ENCODE measurements at regions not wholly inside any gene's neighbourhood (a gene's known extent, or its start where the extent isn't known, plus 50 kb on each side); places are given as distances from the start of the nearest gene placed in this dataset.

DNA sequence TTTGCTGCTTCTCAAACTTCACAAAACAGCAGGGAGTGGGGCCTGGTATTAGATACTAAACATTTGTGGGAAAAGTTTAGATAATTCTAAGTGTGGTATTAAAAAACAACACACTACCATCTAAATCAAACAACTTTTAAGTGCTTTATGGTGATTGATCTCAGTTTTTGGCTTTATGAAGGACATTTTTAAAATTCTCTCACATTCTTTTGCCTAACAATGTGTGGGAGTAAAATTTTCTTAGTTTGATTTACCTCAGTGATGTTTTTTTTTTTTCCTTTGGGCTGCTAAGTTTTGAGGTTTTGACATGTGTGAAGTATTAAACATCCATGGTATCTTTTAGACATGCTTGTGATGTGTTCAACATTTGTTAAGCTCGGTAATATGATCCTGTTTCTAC lies 116.2 kb downstream of the DISP1 start:
- POLR2A ChIA-PET (ENCODE audit: unreplicated experiment), result no interaction called here
- DNase-seq, result peak; percentile 16

More for the DNA sequence above, 116.2 kb downstream of the DISP1 start:
- no peaks in the 10 kb centered on the region for H3K79me1 ChIP-seq (ENCODE audit: low read depth in 1 of 2, low read length in 2 of 2)
- no peak overlapping the region for H2BK20ac ChIP-seq (ENCODE audit: low read depth, low read length)
- H3K36me3 ChIP-seq (ENCODE audit: control insufficient read depth, insufficient read depth, low read length), result no peaks in the 10 kb centered on the region
- dilution Hi-C loops (cut with HindIII; ENCODE audit: low sequenced_read_pairs, unreplicated experiment) (no loop called here), intact Hi-C loops (cut with micrococcal nuclease) (no loop called here), in situ Hi-C loops (cut with MboI; ENCODE audit: low sequenced_read_pairs) (no loop called here)
- H3K27me3 ChIP-seq (ENCODE audit: control insufficient read depth, insufficient read depth, low read length), result no peaks in the 10 kb centered on the region
- H2AK5ac ChIP-seq (ENCODE audit: low read depth, low read length), result no peak overlapping the region
- H2BK15ac ChIP-seq (ENCODE audit: low read depth, low read length), result no peak overlapping the region
- no TSS peak for BruUV-seq (replicated peaks)
- H3K56ac ChIP-seq (ENCODE audit: extremely low read depth, insufficient read depth, low read length), result no peak overlapping the region
- H3K4me3 ChIP-seq (ENCODE audit: insufficient read depth, low read depth, low read length), result no peak overlapping the region
- no peak overlapping the region for H3K14ac ChIP-seq (replicated peaks; ENCODE audit: low read depth, low read length)
- no peak overlapping the region for H4K5ac ChIP-seq (ENCODE audit: low read depth, low read length)
- H4K91ac ChIP-seq (ENCODE audit: insufficient read depth, low read depth, low read length), result no peak overlapping the region
- H3K23ac ChIP-seq (ENCODE audit: low read depth, low read length), result no peak overlapping the region
- CTCF ChIA-PET, result interaction anchor here (0.5 to 0.6 kb wide), 2 partner anchors 39 to 1534 kb away, joined by 3 to 9 read pairs; no protein-coding TSS in a partner anchor
- H3K4me2 ChIP-seq (ENCODE audit: low read depth, low read length), result no peak overlapping the region
- no peak for ATAC-seq (ENCODE audit: low read depth)
- no peak overlapping the region for H3K9ac ChIP-seq (ENCODE audit: low read depth, low read length)
- no peak overlapping the region for H2BK120ac ChIP-seq (ENCODE audit: low read depth, low read length)
- H4K20me1 ChIP-seq (ENCODE audit: insufficient read depth, low read length), result no peaks in the 10 kb centered on the region
- WGBS, 2 experiments (ENCODE audit: extremely low coverage in 2 of 2, insufficient read length in 1 of 2), result no CpG with 5 or more reads among the region's 1 CpG
- TF ChIP-seq CHD1 (IDR thresholded peaks at IDR 0.05; ENCODE audit: low read depth, low read length) (no peak), BHLHE40 (IDR thresholded peaks at IDR 0.05; ENCODE audit: low read depth, low read length) (no peak), FOS (IDR thresholded peaks at IDR 0.05; ENCODE audit: low read depth, low read length) (no peak), NFE2L2 (IDR thresholded peaks at IDR 0.05; ENCODE audit: low read depth, low read length) (no peak), CEBPB (IDR thresholded peaks at IDR 0.05; ENCODE audit: low read depth, low read length) (no peak), SMC3 (IDR thresholded peaks at IDR 0.05; ENCODE audit: low read depth, low read length) (no peak), MXI1 (IDR thresholded peaks at IDR 0.05; ENCODE audit: borderline replicate concordance, low read depth, low read length) (no peak), MAFK (IDR thresholded peaks at IDR 0.05; ENCODE audit: low read depth, low read length) (no peak), POLR2A (IDR thresholded peaks at IDR 0.05; ENCODE audit: low read depth, low read length) (no peak), RCOR1 (IDR thresholded peaks at IDR 0.05; ENCODE audit: insufficient replicate concordance, low read length) (no peak), RFX5 (IDR thresholded peaks at IDR 0.05; ENCODE audit: low read depth, low read length) (no peak), MAZ (IDR thresholded peaks at IDR 0.05; ENCODE audit: borderline replicate concordance, low read depth, low read length) (no peak), RAD21 (IDR thresholded peaks at IDR 0.05; ENCODE audit: low read length) (no peak)
- TF ChIP-seq, protein P1, sequence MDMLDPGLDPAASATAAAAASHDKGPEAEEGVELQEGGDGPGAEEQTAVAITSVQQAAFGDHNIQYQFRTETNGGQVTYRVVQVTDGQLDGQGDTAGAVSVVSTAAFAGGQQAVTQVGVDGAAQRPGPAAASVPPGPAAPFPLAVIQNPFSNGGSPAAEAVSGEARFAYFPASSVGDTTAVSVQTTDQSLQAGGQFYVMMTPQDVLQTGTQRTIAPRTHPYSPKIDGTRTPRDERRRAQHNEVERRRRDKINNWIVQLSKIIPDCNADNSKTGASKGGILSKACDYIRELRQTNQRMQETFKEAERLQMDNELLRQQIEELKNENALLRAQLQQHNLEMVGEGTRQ (IDR thresholded peaks at IDR 0.05; ENCODE audit: low read depth, low read length), result no peak
- TF ChIP-seq, protein P2, sequence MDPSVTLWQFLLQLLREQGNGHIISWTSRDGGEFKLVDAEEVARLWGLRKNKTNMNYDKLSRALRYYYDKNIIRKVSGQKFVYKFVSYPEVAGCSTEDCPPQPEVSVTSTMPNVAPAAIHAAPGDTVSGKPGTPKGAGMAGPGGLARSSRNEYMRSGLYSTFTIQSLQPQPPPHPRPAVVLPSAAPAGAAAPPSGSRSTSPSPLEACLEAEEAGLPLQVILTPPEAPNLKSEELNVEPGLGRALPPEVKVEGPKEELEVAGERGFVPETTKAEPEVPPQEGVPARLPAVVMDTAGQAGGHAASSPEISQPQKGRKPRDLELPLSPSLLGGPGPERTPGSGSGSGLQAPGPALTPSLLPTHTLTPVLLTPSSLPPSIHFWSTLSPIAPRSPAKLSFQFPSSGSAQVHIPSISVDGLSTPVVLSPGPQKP (IDR thresholded peaks at IDR 0.05; ENCODE audit: borderline replicate concordance, low read depth, low read length), result no peak
- TF ChIP-seq, protein P3, sequence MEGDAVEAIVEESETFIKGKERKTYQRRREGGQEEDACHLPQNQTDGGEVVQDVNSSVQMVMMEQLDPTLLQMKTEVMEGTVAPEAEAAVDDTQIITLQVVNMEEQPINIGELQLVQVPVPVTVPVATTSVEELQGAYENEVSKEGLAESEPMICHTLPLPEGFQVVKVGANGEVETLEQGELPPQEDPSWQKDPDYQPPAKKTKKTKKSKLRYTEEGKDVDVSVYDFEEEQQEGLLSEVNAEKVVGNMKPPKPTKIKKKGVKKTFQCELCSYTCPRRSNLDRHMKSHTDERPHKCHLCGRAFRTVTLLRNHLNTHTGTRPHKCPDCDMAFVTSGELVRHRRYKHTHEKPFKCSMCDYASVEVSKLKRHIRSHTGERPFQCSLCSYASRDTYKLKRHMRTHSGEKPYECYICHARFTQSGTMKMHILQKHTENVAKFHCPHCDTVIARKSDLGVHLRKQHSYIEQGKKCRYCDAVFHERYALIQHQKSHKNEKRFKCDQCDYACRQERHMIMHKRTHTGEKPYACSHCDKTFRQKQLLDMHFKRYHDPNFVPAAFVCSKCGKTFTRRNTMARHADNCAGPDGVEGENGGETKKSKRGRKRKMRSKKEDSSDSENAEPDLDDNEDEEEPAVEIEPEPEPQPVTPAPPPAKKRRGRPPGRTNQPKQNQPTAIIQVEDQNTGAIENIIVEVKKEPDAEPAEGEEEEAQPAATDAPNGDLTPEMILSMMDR (conservative IDR thresholded peaks at IDR 0.05; ENCODE audit: low read depth, low read length), result no peak
- H3K18ac ChIP-seq (ENCODE audit: low read depth, low read length), result no peak overlapping the region
- no peak overlapping the region for H3K4ac ChIP-seq (ENCODE audit: low read depth, low read length)
- H3K9me1 ChIP-seq (ENCODE audit: insufficient read depth, low read length), result no peaks in the 10 kb centered on the region
- no peaks in the 10 kb centered on the region for H3K9me3 ChIP-seq (ENCODE audit: control insufficient read depth, insufficient read depth, low read length)
- no peak overlapping the region for H3K27ac ChIP-seq (ENCODE audit: insufficient read depth, low read length)
- H4K8ac ChIP-seq (ENCODE audit: low read depth in 2 of 2, low read length in 2 of 2), result no peak overlapping the region
- no peak overlapping the region for H2BK5ac ChIP-seq (ENCODE audit: low read depth, low read length, poor library complexity, severe bottlenecking)
- peaks cover 6% of the 10 kb centered on the region for H3K4me1 ChIP-seq (ENCODE audit: control insufficient read depth, insufficient read depth, low read length)
- H2AK9ac ChIP-seq (replicated peaks; ENCODE audit: low read depth, low read length, poor library complexity), result no peak overlapping the region
- H2AFZ ChIP-seq (replicated peaks; ENCODE audit: low read length, poor library complexity), result no peak overlapping the region
